ENCODE measurements at regions not wholly inside any gene's neighbourhood (a gene's known extent, or its start where the extent isn't known, plus 50 kb on each side); places are given as distances from the start of the nearest gene placed in this dataset.

DNA sequence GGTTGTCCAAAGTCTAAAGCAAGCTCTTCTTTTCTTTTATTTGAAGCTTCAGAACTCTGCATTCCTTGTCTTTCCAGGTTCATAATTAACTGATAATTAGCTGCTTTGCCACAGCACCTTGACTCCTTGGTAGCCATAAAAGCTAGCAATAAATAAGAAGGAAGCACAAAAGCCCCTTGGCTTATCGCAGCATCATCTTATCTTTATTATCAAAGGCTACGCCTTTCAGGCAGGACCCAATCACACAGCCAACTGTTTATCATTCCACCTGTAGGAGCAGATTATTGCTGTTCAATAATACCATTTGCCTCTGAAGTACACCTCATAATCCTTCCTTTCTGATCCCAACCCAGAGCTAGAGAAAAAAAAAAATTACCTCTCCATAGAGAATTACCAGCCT lies 489.2 kb downstream of the SATB2 start:
- TF ChIP-seq, protein P1, sequence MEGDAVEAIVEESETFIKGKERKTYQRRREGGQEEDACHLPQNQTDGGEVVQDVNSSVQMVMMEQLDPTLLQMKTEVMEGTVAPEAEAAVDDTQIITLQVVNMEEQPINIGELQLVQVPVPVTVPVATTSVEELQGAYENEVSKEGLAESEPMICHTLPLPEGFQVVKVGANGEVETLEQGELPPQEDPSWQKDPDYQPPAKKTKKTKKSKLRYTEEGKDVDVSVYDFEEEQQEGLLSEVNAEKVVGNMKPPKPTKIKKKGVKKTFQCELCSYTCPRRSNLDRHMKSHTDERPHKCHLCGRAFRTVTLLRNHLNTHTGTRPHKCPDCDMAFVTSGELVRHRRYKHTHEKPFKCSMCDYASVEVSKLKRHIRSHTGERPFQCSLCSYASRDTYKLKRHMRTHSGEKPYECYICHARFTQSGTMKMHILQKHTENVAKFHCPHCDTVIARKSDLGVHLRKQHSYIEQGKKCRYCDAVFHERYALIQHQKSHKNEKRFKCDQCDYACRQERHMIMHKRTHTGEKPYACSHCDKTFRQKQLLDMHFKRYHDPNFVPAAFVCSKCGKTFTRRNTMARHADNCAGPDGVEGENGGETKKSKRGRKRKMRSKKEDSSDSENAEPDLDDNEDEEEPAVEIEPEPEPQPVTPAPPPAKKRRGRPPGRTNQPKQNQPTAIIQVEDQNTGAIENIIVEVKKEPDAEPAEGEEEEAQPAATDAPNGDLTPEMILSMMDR (IDR thresholded peaks at IDR 0.05; ENCODE audit: insufficient read depth, low read depth, low read length): no peak
- TF ChIP-seq EZH2 (IDR thresholded peaks at IDR 0.05; ENCODE audit: insufficient read depth, low read length): no peak
